Colonic mucosa (tissue), 4 donors: ENCODE measurements at regions not wholly inside any gene's neighbourhood (a gene's known extent, or its start where the extent isn't known, plus 50 kb on each side); places are given as distances from the start of the nearest gene placed in this dataset.

Source experiments
- DNase-seq: peaks from one replicate; pipeline ENCODE4 v3.0.0-alpha.2; 2020
- H3K27ac ChIP-seq: fragments of 200-600 bp; one replicate; pipeline ENCODE4 v1.8.0; 2021
- H3K27me3 ChIP-seq: fragments of 200-600 bp; one replicate; pipeline ENCODE4 v1.8.0; 2021
- H3K36me3 ChIP-seq: fragments of 200-600 bp; one replicate; pipeline ENCODE4 v1.8.0; 2021
- H3K4me1 ChIP-seq: fragments of 200-600 bp; one replicate; pipeline ENCODE4 v1.8.0; 2021; ENCODE audit warnings: mild to moderate bottlenecking
- H3K4me3 ChIP-seq: fragments of 200-600 bp; one replicate; pipeline ENCODE4 v1.8.0; 2021
- H3K9ac ChIP-seq, 2 donors: one replicate each; pipeline ENCODE4 v1.7.0; 2013; ENCODE audit warnings: control low read depth in 2 of 2, low read depth in 2 of 2, low read length in 2 of 2
- H3K9me3 ChIP-seq: fragments of 200-600 bp; one replicate; pipeline ENCODE4 v1.8.0; 2021
- intact Hi-C: fragments of 100-400 bp; cut with DNase I; formaldehyde crosslinking; loops from one replicate; pipeline ENCODE4 v1.14.1; 2022
- TF ChIP-seq, protein P1 (sequence below): fragments of 200-600 bp; IDR thresholded peaks from one replicate; pipeline ENCODE4 v1.8.0; 2022; ENCODE audit warnings: antibody characterized with exemption, mild to moderate bottlenecking
- donor health status: healthy.
- donor health status: DM: no; HTN: no; CAD: no.
- donor health status: DM: no; HTN: no; CAD: no.

- no peaks in the 10 kb centered on the region for H3K27me3 ChIP-seq
- no peak overlapping the region for H3K27ac ChIP-seq
- H3K9me3 ChIP-seq = no peaks in the 10 kb centered on the region
- no peak for DNase-seq
- H3K4me1 ChIP-seq = no peaks in the 10 kb centered on the region
- H3K36me3 ChIP-seq = no peaks in the 10 kb centered on the region
- intact Hi-C loops = no loop called here
- no peak overlapping the region for H3K9ac ChIP-seq
- TF ChIP-seq, protein P1, sequence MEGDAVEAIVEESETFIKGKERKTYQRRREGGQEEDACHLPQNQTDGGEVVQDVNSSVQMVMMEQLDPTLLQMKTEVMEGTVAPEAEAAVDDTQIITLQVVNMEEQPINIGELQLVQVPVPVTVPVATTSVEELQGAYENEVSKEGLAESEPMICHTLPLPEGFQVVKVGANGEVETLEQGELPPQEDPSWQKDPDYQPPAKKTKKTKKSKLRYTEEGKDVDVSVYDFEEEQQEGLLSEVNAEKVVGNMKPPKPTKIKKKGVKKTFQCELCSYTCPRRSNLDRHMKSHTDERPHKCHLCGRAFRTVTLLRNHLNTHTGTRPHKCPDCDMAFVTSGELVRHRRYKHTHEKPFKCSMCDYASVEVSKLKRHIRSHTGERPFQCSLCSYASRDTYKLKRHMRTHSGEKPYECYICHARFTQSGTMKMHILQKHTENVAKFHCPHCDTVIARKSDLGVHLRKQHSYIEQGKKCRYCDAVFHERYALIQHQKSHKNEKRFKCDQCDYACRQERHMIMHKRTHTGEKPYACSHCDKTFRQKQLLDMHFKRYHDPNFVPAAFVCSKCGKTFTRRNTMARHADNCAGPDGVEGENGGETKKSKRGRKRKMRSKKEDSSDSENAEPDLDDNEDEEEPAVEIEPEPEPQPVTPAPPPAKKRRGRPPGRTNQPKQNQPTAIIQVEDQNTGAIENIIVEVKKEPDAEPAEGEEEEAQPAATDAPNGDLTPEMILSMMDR = no peak
- H3K4me3 ChIP-seq = no peak overlapping the region
Measured at GRCh38 chr2:76393356-76393755, 682.6 kb upstream of the GCFC2 start.

DNA sequence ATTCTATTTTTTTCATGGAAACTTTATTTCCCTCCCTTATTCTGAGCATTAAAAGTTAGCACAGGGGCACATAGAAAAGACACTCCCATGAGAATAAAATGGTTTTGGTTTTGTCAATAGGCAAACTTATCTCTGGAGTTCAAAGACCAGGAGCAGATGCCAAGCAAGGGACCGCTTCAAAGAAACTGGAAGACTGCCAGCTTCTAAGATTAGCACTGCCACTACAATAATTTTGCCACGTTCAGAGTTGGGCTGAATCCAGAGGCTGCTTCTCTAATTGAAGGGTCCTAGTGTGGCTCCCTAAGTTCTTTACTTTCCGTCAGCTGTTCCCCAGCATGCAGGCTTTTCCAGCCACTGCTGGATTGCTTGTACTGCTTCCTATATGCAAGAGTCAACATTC is 681.0 kb upstream of the GCFC2 start:
- TF ChIP-seq, protein P1 = no peak
- no peaks in the 10 kb centered on the region for H3K36me3 ChIP-seq
- intact Hi-C loops = no loop called here
- H3K4me1 ChIP-seq = no peaks in the 10 kb centered on the region
- H3K27me3 ChIP-seq = no peaks in the 10 kb centered on the region
- no peak overlapping the region for H3K4me3 ChIP-seq
- no peaks in the 10 kb centered on the region for H3K9me3 ChIP-seq
- no peak overlapping the region for H3K9ac ChIP-seq
- H3K27ac ChIP-seq = no peak overlapping the region
- no peak for DNase-seq

DNA sequence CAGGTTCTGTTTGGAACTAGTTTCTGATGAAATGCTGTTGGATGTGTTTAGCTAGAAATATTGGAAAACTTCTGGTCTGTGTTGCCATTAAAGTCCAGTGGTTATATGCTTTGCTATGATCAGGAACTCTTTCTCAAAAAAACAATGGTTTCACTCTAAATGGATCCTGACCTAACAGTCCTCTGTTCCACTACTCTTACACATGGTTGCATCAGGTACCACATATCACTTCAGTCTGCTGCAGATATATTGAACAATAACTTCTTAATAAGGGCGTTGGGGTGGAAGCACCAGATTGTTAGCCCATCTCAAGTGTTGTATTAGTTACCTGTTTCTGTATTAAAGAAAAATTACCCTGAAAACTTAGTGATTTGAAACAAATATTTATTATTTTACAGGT is 676.6 kb upstream of the GCFC2 start:
- Histone ChIP-seq H3K9ac (no peak overlapping the region), H3K27me3 (no peaks in the 10 kb centered on the region), H3K27ac (no peak overlapping the region), H3K36me3 (no peaks in the 10 kb centered on the region), H3K4me3 (no peak overlapping the region), H3K4me1 (no peaks in the 10 kb centered on the region), H3K9me3 (no peaks in the 10 kb centered on the region)
- intact Hi-C loops = no loop called here
- no peak for DNase-seq
- TF ChIP-seq, protein P1 = no peak

- intact Hi-C loops = no loop called here
- Histone ChIP-seq H3K36me3 (no peaks in the 10 kb centered on the region), H3K4me1 (no peaks in the 10 kb centered on the region)
Measured at GRCh38 chr2:76385943-76386342, 675.2 kb upstream of the GCFC2 start.

GRCh38 chr2:76381624-76382023 is 670.9 kb upstream of the GCFC2 start:
- H3K9me3 ChIP-seq = no peaks in the 10 kb centered on the region
- no peak overlapping the region for H3K27ac ChIP-seq
- TF ChIP-seq, protein P1 = no peak
- H3K9ac ChIP-seq = no peak overlapping the region
- no peaks in the 10 kb centered on the region for H3K36me3 ChIP-seq
- intact Hi-C loops = no loop called here
- no peaks in the 10 kb centered on the region for H3K4me1 ChIP-seq
- H3K27me3 ChIP-seq = no peaks in the 10 kb centered on the region
- no peak for DNase-seq
- H3K4me3 ChIP-seq = no peak overlapping the region

More at GRCh38 chr2:76385943-76386342, 675.2 kb upstream of the GCFC2 start:
- Histone ChIP-seq H3K4me3 (no peak overlapping the region), H3K27me3 (no peaks in the 10 kb centered on the region), H3K9ac (no peak overlapping the region), H3K9me3 (no peaks in the 10 kb centered on the region), H3K27ac (no peak overlapping the region)
- TF ChIP-seq, protein P1 = no peak
- no peak for DNase-seq

- intact Hi-C loops = no loop called here
- Histone ChIP-seq H3K27ac (no peak overlapping the region), H3K9me3 (no peaks in the 10 kb centered on the region), H3K4me3 (no peak overlapping the region), H3K36me3 (no peaks in the 10 kb centered on the region), H3K27me3 (no peaks in the 10 kb centered on the region), H3K4me1 (no peaks in the 10 kb centered on the region), H3K9ac (no peak overlapping the region)
- TF ChIP-seq, protein P1 = no peak
- no peak for DNase-seq
Measured at GRCh38 chr2:76378140-76378539, 667.4 kb upstream of the GCFC2 start.
